ENCODE measurements at regions not wholly inside any gene's neighbourhood (a gene's known extent, or its start where the extent isn't known, plus 50 kb on each side); places are given as distances from the start of the nearest gene placed in this dataset.
"Not testable (repeated sequence)": the region's sequence is repeated elsewhere in the genome, so short reads cannot be mapped to it uniquely, and the experiment has no call there.

DNA sequence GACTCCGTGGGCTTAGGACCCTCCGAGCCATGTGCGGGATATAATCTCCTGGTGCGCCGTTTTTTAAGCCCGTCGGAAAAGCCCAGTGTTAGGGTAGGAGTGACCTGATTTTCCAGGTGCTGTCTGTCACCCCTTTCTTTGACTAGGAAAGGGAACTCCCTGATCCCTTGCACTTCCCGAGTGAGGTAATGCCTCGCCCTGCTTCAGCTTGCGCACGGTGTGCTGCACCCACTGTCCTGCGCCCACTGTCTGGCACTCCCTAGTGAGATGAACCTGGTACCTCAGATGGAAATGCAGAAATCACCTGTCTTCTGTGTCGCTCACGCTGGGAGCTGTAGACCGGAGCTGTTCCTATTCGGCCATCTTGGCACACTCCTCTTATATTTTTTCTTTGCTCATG lies 95.1 kb upstream of the FRMD4B start:
- DNase-seq, result not testable (repeated sequence)

GRCh38 chr3:69474186-69474585 lies 88.3 kb upstream of the FRMD4B start:
- no peak for DNase-seq

DNA sequence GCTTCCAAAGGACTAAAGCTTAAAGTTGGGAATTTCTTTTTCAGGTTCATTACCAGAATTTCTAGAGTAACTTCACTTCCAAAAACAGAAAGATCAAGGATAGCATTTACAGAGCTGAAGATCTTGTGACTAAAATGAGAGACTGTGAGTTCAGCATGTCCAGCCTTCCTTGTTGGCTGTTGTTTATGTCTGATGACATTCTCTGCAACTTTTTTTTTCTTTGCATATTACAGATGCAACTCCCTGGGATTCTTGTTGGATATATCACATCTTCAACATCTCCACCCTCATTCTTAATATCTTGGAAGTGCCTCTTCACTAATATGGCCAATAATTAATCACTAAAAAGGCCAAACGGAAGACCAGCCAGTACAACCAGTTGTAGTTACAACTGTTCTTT lies 86.2 kb upstream of the FRMD4B start:
- no peak for DNase-seq

GRCh38 chr3:69463531-69463930 lies 77.6 kb upstream of the FRMD4B start:
- no peak for DNase-seq

GRCh38 chr3:69462826-69463100 lies 76.9 kb upstream of the FRMD4B start:
- no peak for DNase-seq

GRCh38 chr3:69462022-69462825 lies 76.3 kb upstream of the FRMD4B start:
- no peak for DNase-seq

GRCh38 chr3:69460034-69460433 lies 74.1 kb upstream of the FRMD4B start:
- DNase-seq, result no peak

DNA sequence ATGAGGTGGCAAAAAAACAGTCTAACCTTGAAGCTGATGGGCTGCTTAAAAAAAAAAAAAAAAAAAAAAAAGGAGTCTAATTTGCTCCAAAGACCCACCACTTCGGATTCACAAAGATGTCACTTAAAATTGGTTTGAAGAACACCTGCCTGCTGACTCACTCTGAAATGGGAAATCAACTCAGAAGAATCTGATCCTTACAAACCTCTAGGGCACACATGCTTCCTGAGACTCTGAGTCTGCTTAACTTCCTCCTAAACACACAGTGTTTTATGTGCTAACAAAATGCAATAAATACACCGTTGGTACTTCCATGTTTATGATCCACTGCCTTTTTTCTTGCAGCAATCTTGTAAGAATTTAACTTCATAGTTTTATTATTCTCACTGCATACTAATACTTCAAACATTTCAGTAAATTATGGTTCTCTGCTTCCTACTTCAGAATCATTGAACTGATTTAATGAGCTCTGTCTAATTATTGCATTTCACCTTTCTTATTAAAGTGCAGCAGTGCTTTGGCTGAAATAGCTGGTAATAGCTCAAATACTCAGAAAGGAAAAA lies 73.0 kb upstream of the FRMD4B start:
- no peak for DNase-seq

DNA sequence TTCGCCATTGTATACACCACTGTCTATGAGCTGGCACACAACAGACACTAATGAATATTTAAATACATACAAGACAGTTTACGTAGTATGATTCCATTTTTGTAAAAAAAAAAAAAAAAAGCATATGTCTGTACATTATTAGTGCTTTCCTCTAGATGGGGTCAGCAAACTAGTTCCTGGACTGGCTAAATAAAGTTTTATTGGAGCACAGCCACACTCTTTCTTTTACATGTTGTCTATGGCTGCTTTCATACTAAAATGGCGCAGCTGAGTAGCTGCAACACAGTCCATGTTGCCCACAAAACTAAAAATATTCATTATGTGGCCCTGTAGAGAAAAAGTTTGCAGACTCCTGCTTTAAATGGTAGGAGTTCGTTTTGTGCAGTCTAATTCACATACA lies 70.7 kb upstream of the FRMD4B start:
- DNase-seq, result no peak

DNA sequence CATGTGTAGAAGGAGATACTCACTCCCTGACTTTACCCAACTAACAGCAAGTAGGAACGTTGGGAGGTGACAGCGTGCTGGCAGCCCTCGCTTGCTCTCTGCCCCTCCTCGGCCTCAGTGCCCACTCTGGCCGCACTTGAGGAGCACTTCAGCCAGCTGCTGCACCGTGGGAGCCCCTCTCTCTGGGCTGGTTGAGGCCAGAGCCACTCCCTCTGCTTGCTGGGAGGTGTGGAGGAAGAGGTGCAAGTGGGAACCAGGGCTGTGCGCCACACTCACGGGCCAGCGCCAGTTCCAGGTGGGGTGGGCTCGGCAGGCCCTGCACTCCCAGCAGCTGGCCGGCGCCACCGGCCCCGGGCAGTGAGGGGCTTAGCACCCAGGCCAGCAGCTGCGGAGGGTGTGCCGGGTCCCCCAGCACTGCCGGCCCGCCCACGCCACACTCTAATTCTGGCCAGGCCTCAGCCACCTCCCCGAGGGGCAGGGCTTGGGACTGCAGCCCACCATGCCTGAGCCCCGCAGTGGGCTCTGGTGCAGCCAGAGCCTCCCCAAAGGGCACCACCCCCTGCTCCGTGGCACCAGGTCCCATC lies 68.4 kb upstream of the FRMD4B start:
- no peak for DNase-seq

DNA sequence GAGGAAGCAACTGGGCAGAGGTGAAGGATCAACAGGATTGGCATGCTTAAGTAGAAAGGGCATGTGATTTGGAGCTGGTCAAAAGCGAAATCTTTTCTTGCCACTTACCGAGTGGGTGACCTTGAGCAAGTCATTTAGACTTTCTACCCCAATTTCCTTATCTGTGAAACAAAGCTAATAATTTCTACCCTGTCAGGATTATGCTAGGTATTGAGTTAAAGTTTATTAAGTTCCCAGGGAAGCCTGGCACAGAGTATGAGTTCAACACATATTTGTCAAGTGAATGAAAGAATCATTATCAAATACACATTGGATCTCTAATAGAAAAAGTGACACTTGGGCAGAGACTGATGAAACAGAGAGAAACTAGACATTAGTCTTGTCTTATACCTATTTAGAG lies 66.4 kb upstream of the FRMD4B start:
- DNase-seq, result no peak

- no peak for DNase-seq
Measured at GRCh38 chr3:69451594-69451993, 65.7 kb upstream of the FRMD4B start.

DNA sequence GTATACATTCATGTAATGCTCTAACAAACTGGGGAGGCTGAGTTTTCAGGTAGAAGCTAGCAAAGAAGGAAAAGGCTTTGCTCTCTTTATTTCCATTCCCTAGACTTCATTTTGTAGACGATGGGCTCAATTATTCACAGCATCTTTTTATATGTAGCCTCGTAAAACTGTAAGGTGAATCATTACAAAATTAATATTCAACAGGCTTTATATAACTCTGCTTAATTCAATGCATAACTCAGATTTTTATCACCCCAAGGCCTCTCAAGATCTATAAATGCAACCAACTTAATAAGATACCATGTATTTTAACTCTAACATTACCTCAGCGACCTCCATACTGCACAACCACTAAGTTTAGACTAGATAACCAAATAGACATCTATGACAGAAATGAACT lies 63.0 kb upstream of the FRMD4B start:
- DNase-seq, result no peak

DNA sequence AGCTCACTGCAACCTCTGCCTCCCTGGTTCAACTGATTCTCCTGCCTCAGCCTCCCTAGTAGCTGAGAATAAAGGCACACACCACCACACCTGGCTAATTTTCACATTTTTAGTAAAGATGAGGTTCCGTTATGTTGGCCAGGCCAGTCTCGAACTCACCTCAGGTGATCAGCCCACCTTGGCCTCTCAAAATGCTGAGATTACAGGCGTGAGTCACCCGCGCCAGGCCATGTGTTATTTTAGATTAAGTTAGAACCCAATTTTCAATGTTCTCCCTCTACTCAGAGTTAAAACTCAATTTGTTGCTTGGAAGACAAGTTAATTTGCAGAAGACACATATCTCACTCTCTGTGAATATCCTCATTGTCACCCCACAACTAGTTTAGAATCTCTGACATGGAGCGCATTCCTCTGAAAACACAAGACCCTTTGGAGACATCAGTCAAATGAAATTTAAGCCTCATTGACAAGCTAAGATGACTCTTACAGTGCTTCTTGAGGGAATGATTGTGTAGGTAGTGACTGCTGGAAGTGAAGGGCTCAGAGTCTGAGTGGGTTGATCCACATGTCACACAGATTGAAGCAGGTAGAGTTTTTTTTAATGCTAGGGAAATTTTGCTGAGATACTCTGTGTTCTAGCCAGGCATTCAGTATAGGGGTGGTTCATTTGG lies 60.6 kb upstream of the FRMD4B start:
- DNase-seq, result no peak

GRCh38 chr3:69445498-69445897 lies 59.6 kb upstream of the FRMD4B start:
- DNase-seq, result no peak

GRCh38 chr3:69445024-69445423 lies 59.1 kb upstream of the FRMD4B start:
- DNase-seq, result no peak

- no peak for DNase-seq
Measured at GRCh38 chr3:69443457-69443920, 57.6 kb upstream of the FRMD4B start.

DNA sequence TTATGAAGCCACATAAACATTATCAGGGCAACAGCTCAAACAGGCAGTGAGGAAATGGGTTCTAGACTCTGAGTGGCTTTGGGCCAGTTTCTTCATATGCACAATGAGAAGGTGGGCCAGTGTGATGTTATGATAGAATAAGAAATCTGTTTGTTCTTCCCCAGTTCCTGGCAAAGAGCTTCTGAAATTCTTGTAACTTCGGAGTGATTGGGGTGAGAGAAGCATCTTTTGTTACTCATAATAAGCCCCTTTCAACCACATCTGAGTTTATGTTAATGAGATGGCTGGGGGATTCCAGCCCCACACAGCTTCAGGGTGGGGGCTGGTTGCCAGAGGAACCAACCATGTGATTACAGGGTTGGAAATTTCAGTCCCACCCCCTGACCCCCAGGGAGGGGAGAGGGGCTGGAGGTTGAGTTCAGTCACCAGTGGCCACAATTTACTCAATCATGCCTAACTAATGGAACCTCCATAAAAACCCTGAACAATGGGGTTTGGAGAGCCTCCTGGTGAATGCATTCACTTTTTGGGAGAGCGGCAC lies 57.0 kb upstream of the FRMD4B start:
- DNase-seq, result no peak

DNA sequence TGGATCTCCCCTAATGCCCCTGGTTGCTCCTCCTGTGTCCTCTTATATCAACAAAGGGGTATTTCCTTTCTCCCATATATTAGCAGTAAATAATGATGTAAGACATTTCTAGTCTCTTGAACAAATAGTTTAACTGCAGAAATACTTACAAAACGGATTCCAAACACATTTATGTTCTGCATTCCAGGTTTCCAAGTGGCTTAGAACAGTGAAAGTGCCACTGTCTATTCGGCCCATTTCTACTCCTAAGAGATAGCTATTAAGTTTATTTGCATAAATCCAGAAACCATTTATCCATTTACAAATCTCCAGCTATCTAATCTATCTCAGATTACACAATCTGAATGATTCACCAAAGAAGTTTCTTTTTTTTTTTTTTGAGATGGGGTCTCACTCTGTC lies 55.8 kb upstream of the FRMD4B start:
- DNase-seq, result no peak

DNA sequence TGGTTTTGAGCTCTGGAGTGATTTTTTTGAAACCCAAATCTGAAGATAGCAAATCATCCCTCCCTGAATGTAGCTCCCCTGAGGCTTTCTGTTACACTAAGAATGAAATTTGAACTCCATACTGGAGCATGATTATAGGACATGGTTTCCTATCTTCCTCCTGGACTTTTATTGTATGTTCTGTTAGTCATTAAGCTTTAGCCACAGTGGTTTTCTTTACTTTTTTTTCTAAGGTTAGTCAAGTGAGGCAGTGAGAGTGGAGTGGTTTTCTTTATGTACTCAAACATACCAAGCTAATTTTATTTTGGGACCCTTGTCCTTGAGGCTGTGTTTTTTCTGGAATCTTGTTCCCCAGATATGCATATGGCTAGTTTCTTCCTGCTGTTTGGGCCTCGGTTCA lies 55.2 kb upstream of the FRMD4B start:
- no peak for DNase-seq

- peak; percentile 10 for DNase-seq
Measured at GRCh38 chr3:69439643-69440270, 53.9 kb upstream of the FRMD4B start.

DNA sequence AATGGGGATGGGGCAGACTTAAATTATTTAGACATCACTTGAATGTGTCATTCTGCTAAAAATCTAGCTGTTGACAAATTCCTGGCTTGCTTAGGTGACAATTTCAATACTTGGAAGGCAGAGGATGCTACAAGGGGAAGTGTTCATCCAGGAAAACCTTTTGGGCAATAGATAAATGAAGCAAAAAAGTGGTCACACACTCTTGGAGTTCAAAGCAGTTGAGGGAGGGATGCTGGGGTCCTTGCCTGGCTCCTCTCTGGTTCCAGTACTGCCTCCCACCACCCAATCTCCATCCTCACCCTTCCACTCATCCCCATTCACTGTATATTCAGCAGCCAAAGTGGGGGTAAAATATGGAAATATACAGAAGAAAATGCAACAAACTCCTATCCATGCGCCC lies 52.6 kb upstream of the FRMD4B start:
- no peak for DNase-seq

All from NCI-H510A treated with DMSO at 0.1 percent for 48 hours (cell line).